ENCODE measurements at regions not wholly inside any gene's neighbourhood (a gene's known extent, or its start where the extent isn't known, plus 50 kb on each side); places are given as distances from the start of the nearest gene placed in this dataset.

DNA sequence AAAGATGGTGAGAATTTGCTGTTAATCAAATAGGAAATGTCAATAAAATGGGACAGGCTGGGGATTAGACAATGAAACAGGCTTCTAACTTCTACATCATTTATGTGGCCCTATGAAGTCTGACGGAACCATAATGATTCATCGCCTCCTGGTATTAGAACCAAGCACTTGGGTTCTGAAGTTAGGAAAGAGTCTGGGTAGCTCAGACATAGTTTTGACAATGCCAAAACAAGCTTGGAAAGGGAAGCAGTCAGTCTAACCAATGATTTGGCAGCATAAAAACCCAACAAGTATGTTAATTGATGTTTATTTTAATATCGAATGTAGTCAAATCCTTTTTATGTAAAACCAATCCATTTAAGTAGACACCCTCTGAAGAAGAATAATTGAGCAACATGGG lies 160.8 kb upstream of the RSPO3 start:
- ChIA-PET CTCF (no interaction called here), POLR2A (ENCODE audit: unreplicated experiment) (no interaction called here)
- BruUV-seq (replicated peaks) = no TSS peak
- Histone ChIP-seq H3K27me3 (ENCODE audit: insufficient read depth, low read depth) (no peaks in the 10 kb centered on the region), H3F3A (ENCODE audit: insufficient read depth, low read depth) (peaks cover 5% of the 10 kb centered on the region), H3K36me3 (ENCODE audit: low read depth) (no peaks in the 10 kb centered on the region), H3K9me2 (ENCODE audit: insufficient read depth) (no peaks in the 10 kb centered on the region), H3K4me3 (no peak overlapping the region), H3K9me3 (ENCODE audit: insufficient read depth, low read depth) (0 out of 2 replicates have a peak, but pooled peaks cover 3% of the 10 kb centered on the region), H3K4me1 (replicated peaks; ENCODE audit: insufficient read depth) (peaks cover 18% of the 10 kb centered on the region), H3K4me2 (no peak overlapping the region), H2AFZ (no peak overlapping the region), H3K79me2 (ENCODE audit: low read depth) (no peaks in the 10 kb centered on the region), H4K20me1 (ENCODE audit: insufficient read depth) (no peaks in the 10 kb centered on the region), H3K27ac (no peak overlapping the region)
- TF ChIP-seq EZH2 (IDR thresholded peaks at IDR 0.05; ENCODE audit: low read depth) = no peak
- TF ChIP-seq CTCF (conservative IDR thresholded peaks at IDR 0.05) = no peak
- intact Hi-C loops (cut with micrococcal nuclease; ENCODE audit: unreplicated experiment) = loop anchor here (10.0 kb wide), 1 partner anchor 233 kb away; no protein-coding TSS in a partner anchor
- no peak for DNase-seq

DNA sequence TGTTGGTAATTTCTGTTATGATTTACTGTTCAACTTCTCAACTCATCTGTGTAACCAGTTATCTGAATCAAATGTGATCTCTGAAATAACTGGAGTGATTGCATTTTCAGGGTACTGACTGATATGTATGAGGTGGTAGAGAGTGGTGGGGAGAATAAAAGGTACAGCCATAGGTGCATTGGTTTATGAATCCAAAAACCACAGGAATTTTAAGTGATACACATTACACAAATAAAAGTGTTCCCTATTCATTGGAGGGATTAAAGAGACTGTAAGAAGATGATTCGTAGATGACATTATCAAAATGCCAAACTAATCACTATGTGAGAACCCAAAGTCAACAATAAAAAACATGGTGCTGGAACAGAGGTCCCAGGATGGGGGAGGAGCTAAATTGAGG lies 158.7 kb upstream of the RSPO3 start:
- Histone ChIP-seq H3K4me2 (no peak overlapping the region), H3F3A (ENCODE audit: insufficient read depth, low read depth) (peaks cover 5% of the 10 kb centered on the region), H3K9me2 (ENCODE audit: insufficient read depth) (no peaks in the 10 kb centered on the region), H3K79me2 (ENCODE audit: low read depth) (no peaks in the 10 kb centered on the region), H3K4me1 (replicated peaks; ENCODE audit: insufficient read depth) (peaks cover 18% of the 10 kb centered on the region), H3K4me3 (no peak overlapping the region), H4K20me1 (ENCODE audit: insufficient read depth) (no peaks in the 10 kb centered on the region), H3K27me3 (ENCODE audit: insufficient read depth, low read depth) (no peaks in the 10 kb centered on the region), H2AFZ (no peak overlapping the region), H3K27ac (no peak overlapping the region), H3K36me3 (ENCODE audit: low read depth) (no peaks in the 10 kb centered on the region), H3K9me3 (ENCODE audit: insufficient read depth, low read depth) (0 out of 2 replicates have a peak, but pooled peaks cover 3% of the 10 kb centered on the region)
- TF ChIP-seq EZH2 (IDR thresholded peaks at IDR 0.05; ENCODE audit: low read depth) (no peak), CTCF (conservative IDR thresholded peaks at IDR 0.05) (no peak)
- CTCF ChIA-PET = no interaction called here
- intact Hi-C loops (cut with micrococcal nuclease; ENCODE audit: unreplicated experiment) = loop anchor here (10.0 kb wide), 1 partner anchor 235 kb away; no protein-coding TSS in a partner anchor
- POLR2A ChIA-PET (ENCODE audit: unreplicated experiment) = no interaction called here
- DNase-seq = no peak
- BruUV-seq (replicated peaks) = no TSS peak

- H3K36me3 ChIP-seq (ENCODE audit: low read depth) = no peaks in the 10 kb centered on the region
- no peaks in the 10 kb centered on the region for H4K20me1 ChIP-seq (ENCODE audit: insufficient read depth)
- H3K27me3 ChIP-seq (ENCODE audit: insufficient read depth, low read depth) = no peaks in the 10 kb centered on the region
- DNase-seq = no peak
- intact Hi-C loops (cut with micrococcal nuclease; ENCODE audit: unreplicated experiment) = no loop called here
- H3K9me2 ChIP-seq (ENCODE audit: insufficient read depth) = peaks cover 4% of the 10 kb centered on the region; the same call in 1 of the 2 replicates
- TF ChIP-seq CTCF (conservative IDR thresholded peaks at IDR 0.05) (no peak), EZH2 (IDR thresholded peaks at IDR 0.05; ENCODE audit: low read depth) (no peak)
- no peak overlapping the region for H3K4me2 ChIP-seq
- BruUV-seq (replicated peaks) = no TSS peak
- H3F3A ChIP-seq (ENCODE audit: insufficient read depth, low read depth) = no peaks in the 10 kb centered on the region
- CTCF ChIA-PET = no interaction called here
- H3K79me2 ChIP-seq (ENCODE audit: low read depth) = no peaks in the 10 kb centered on the region
- POLR2A ChIA-PET (ENCODE audit: unreplicated experiment) = no interaction called here
- H3K4me1 ChIP-seq (replicated peaks; ENCODE audit: insufficient read depth) = no peaks in the 10 kb centered on the region
- H2AFZ ChIP-seq = no peak overlapping the region
- no peaks in the 10 kb centered on the region for H3K9me3 ChIP-seq (ENCODE audit: insufficient read depth, low read depth)
- no peak overlapping the region for H3K27ac ChIP-seq
- H3K4me3 ChIP-seq = no peak overlapping the region
These were observed 155.2 kb upstream of the RSPO3 start for GRCh38 chr6:126963077-126963809.

Data from PC-9 (cell line).